Neural cell (in vitro differentiated cells): ENCODE measurements at regions not wholly inside any gene's neighbourhood (a gene's known extent, or its start where the extent isn't known, plus 50 kb on each side); places are given as distances from the start of the nearest gene placed in this dataset.

Source experiments
- H2AFZ ChIP-seq: fragments of 200-600, 300-800 bp; sonication (generic), shearing (Covaris generic); 2 replicates; pipeline ENCODE4 v1.6.0; 2014; ENCODE audit warnings: low read depth, mild to moderate bottlenecking, antibody characterized with exemption, low read length, moderate library complexity
- H3F3A ChIP-seq: fragments of 200-600 bp; shearing (Covaris generic); 2 replicates; pipeline ENCODE4 v1.6.1; 2016; ENCODE audit warnings: mild to moderate bottlenecking, moderate library complexity, mixed read lengths, antibody characterized with exemption, low read length; ENCODE audit not compliant: insufficient read depth, poor library complexity, severe bottlenecking
- H3K27ac ChIP-seq: fragments of 200-600, 300-800 bp; sonication (generic), shearing (Covaris generic); 2 replicates; pipeline ENCODE4 v1.5.1; 2014; ENCODE audit warnings: mild to moderate bottlenecking, low read length, moderate library complexity
- H3K27me3 ChIP-seq: fragments of 300-800, 200-600 bp; sonication (generic), shearing (Covaris generic); 2 replicates; pipeline ENCODE4 v1.6.0; 2014; ENCODE audit warnings: mild to moderate bottlenecking, low read depth, low read length, moderate library complexity; ENCODE audit not compliant: insufficient read depth
- H3K36me3 ChIP-seq: fragments of 300-800, 200-600 bp; sonication (generic), shearing (Covaris generic); 2 replicates; pipeline ENCODE4 v1.5.1; 2014; ENCODE audit warnings: mild to moderate bottlenecking, antibody characterized with exemption, low read length, moderate library complexity; ENCODE audit not compliant: insufficient read depth
- H3K4me2 ChIP-seq: fragments of 300-800, 200-600 bp; sonication (generic), shearing (Covaris generic); 2 replicates; pipeline ENCODE4 v1.6.0; 2014; ENCODE audit warnings: mild to moderate bottlenecking, low read length
- H3K4me3 ChIP-seq: fragments of 300-800, 200-600 bp; sonication (generic), shearing (Covaris generic); 2 replicates; pipeline ENCODE4 v1.5.1; 2014; ENCODE audit warnings: mild to moderate bottlenecking, low read length, moderate library complexity
- H3K79me2 ChIP-seq: fragments of 200-600 bp; shearing (Covaris generic); replicated peaks from 2 replicates; pipeline ENCODE4 v1.6.0; 2014; ENCODE audit warnings: mild to moderate bottlenecking, low read length, moderate library complexity; ENCODE audit not compliant: insufficient read depth
- H3K9ac ChIP-seq: fragments of 300-800, 200-600 bp; sonication (generic), shearing (Covaris generic); 2 replicates; pipeline ENCODE4 v1.6.1; 2016; ENCODE audit warnings: mild to moderate bottlenecking, low read length, mixed read lengths
- H3K9me2 ChIP-seq: fragments of 200-600 bp; shearing (Covaris generic); 2 replicates; pipeline ENCODE4 v1.6.1; 2016; ENCODE audit warnings: mild to moderate bottlenecking, low read length, mixed read lengths; ENCODE audit not compliant: insufficient read depth
- H3K9me3 ChIP-seq: fragments of 200-600, 300-800 bp; sonication (generic), shearing (Covaris generic); 2 replicates; pipeline ENCODE4 v1.6.1; 2016; ENCODE audit warnings: mild to moderate bottlenecking, mixed run types, low read length, moderate library complexity, mixed read lengths
- H4K20me1 ChIP-seq: fragments of 200-600 bp; shearing (Covaris generic); 2 replicates; pipeline ENCODE4 v1.6.1; 2016; ENCODE audit warnings: mild to moderate bottlenecking, mixed run types; ENCODE audit not compliant: insufficient read depth
- EP300 ChIP-seq: fragments of 450-650 bp; conservative IDR thresholded peaks from 2 replicates; pipeline ENCODE4 v1.6.1; 2014; ENCODE audit warnings: antibody characterized with exemption, mild to moderate bottlenecking, moderate library complexity; ENCODE audit not compliant: poor library complexity, severe bottlenecking
- EZH2 ChIP-seq: fragments of 200-600, 300-800 bp; shearing (Covaris generic), sonication (generic); IDR thresholded peaks from 2 replicates; pipeline ENCODE4 v1.6.1; 2014; ENCODE audit warnings: antibody characterized with exemption, low read length, borderline replicate concordance, mild to moderate bottlenecking; ENCODE audit not compliant: insufficient read depth, poor library complexity, severe bottlenecking
- MXI1 ChIP-seq: fragments of 450-650 bp; conservative IDR thresholded peaks from 2 replicates; pipeline ENCODE4 v1.6.1; 2014; ENCODE audit warnings: antibody characterized with exemption, mild to moderate bottlenecking; ENCODE audit not compliant: poor library complexity, severe bottlenecking
- POLR2AphosphoS5 ChIP-seq: IDR thresholded peaks from 2 replicates; pipeline ENCODE4 v1.6.1; 2012
- RAD21 ChIP-seq: fragments of 450-650 bp; conservative IDR thresholded peaks from 2 replicates; pipeline ENCODE4 v1.6.1; 2014; ENCODE audit warnings: antibody characterized with exemption, mild to moderate bottlenecking, moderate library complexity
- SMC3 ChIP-seq: fragments of 450-650 bp; conservative IDR thresholded peaks from 2 replicates; pipeline ENCODE4 v1.6.1; 2014; ENCODE audit warnings: antibody characterized with exemption, mild to moderate bottlenecking, moderate library complexity; ENCODE audit not compliant: poor library complexity
- TAF1 ChIP-seq: IDR thresholded peaks from 2 replicates; pipeline ENCODE4 v1.6.1; 2012; ENCODE audit warnings: low read depth
- TF ChIP-seq, protein P1 (sequence below): IDR thresholded peaks from 2 replicates; pipeline ENCODE4 v1.6.1; 2012; ENCODE audit warnings: borderline replicate concordance
- TF ChIP-seq, protein P2 (sequence below): fragments of 450-650 bp; IDR thresholded peaks from 2 replicates; pipeline ENCODE4 v1.5.1; 2014; ENCODE audit warnings: antibody characterized with exemption, mild to moderate bottlenecking, moderate library complexity; ENCODE audit not compliant: poor library complexity, severe bottlenecking

DNA sequence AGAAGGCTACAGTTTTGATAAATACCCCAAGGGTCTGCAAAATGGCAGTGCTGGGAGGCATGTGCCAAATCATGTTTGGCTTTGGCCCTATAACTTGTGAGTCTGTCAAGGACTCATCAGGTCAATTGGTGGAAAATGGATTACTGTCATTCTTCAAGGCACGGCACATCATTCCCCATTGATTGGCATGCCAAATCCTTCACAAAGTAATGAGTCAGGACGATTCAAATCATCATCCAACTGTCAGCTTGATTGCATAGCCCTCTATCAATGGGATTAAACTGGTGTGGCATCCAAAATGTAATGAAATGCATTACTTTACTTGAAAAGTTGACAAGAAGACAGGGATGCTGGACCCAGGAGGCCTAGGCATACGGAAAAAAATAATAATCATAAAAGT, 441.6 kb upstream of the PIK3C3 start:
- Histone ChIP-seq H3K9me2 (no peaks in the 10 kb centered on the region), H3F3A (no peaks in the 10 kb centered on the region), H2AFZ (no peak overlapping the region), H4K20me1 (no peaks in the 10 kb centered on the region), H3K27ac (peak overlapping the region; percentile 65), H3K4me3 (no peak overlapping the region), H3K9me3 (no peaks in the 10 kb centered on the region), H3K27me3 (no peaks in the 10 kb centered on the region), H3K4me2 (no peak overlapping the region), H3K36me3 (no peaks in the 10 kb centered on the region), H3K9ac (no peak overlapping the region), H3K79me2 (no peaks in the 10 kb centered on the region)
- TF ChIP-seq EP300: peak; percentile 96
- TF ChIP-seq, protein P1, sequence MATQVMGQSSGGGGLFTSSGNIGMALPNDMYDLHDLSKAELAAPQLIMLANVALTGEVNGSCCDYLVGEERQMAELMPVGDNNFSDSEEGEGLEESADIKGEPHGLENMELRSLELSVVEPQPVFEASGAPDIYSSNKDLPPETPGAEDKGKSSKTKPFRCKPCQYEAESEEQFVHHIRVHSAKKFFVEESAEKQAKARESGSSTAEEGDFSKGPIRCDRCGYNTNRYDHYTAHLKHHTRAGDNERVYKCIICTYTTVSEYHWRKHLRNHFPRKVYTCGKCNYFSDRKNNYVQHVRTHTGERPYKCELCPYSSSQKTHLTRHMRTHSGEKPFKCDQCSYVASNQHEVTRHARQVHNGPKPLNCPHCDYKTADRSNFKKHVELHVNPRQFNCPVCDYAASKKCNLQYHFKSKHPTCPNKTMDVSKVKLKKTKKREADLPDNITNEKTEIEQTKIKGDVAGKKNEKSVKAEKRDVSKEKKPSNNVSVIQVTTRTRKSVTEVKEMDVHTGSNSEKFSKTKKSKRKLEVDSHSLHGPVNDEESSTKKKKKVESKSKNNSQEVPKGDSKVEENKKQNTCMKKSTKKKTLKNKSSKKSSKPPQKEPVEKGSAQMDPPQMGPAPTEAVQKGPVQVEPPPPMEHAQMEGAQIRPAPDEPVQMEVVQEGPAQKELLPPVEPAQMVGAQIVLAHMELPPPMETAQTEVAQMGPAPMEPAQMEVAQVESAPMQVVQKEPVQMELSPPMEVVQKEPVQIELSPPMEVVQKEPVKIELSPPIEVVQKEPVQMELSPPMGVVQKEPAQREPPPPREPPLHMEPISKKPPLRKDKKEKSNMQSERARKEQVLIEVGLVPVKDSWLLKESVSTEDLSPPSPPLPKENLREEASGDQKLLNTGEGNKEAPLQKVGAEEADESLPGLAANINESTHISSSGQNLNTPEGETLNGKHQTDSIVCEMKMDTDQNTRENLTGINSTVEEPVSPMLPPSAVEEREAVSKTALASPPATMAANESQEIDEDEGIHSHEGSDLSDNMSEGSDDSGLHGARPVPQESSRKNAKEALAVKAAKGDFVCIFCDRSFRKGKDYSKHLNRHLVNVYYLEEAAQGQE: no peak
- no peak for TF ChIP-seq SMC3
- no peak for TF ChIP-seq EZH2
- TF ChIP-seq, protein P2, sequence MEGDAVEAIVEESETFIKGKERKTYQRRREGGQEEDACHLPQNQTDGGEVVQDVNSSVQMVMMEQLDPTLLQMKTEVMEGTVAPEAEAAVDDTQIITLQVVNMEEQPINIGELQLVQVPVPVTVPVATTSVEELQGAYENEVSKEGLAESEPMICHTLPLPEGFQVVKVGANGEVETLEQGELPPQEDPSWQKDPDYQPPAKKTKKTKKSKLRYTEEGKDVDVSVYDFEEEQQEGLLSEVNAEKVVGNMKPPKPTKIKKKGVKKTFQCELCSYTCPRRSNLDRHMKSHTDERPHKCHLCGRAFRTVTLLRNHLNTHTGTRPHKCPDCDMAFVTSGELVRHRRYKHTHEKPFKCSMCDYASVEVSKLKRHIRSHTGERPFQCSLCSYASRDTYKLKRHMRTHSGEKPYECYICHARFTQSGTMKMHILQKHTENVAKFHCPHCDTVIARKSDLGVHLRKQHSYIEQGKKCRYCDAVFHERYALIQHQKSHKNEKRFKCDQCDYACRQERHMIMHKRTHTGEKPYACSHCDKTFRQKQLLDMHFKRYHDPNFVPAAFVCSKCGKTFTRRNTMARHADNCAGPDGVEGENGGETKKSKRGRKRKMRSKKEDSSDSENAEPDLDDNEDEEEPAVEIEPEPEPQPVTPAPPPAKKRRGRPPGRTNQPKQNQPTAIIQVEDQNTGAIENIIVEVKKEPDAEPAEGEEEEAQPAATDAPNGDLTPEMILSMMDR: no peak
- no peak for TF ChIP-seq MXI1
- peak; percentile 64 for TF ChIP-seq POLR2AphosphoS5

DNA sequence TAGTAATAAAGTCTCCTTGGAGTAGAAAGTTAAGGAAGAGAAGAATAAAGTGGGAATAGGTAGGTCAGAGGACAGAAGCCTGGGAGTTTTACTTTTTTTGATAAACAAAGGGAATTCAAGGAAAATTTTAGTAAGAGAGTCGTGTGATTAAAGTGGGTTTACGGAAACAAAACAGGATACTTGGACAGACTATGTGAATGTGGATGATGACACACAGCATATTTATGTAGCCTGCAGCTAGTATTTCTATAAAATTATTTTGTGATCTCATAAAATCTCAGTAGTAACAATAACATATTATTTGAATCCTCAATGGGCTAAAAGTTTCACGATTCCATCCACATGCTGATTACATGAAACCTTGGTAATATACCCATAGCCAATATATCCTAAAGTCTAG, 450.7 kb upstream of the PIK3C3 start:
- H2AFZ ChIP-seq: no peak overlapping the region
- H3K9me3 ChIP-seq: no peaks in the 10 kb centered on the region
- H3K36me3 ChIP-seq: no peaks in the 10 kb centered on the region
- H3F3A ChIP-seq: no peaks in the 10 kb centered on the region
- no peak overlapping the region for H3K4me2 ChIP-seq
- H3K9me2 ChIP-seq: no peaks in the 10 kb centered on the region
- H3K79me2 ChIP-seq: no peaks in the 10 kb centered on the region
- H3K27me3 ChIP-seq: no peaks in the 10 kb centered on the region
- peak overlapping the region; percentile 73 for H3K27ac ChIP-seq
- H4K20me1 ChIP-seq: no peaks in the 10 kb centered on the region
- H3K9ac ChIP-seq: no peak overlapping the region
- H3K4me3 ChIP-seq: no peak overlapping the region
- TF ChIP-seq, protein P1: no peak
- no peak for TF ChIP-seq MXI1
- no peak for TF ChIP-seq EP300
- no peak for TF ChIP-seq POLR2AphosphoS5
- TF ChIP-seq SMC3: no peak
- TF ChIP-seq, protein P2: no peak
- no peak for TF ChIP-seq RAD21
- TF ChIP-seq EZH2: no peak
- no peak for TF ChIP-seq TAF1
